Posterior vena cava (tissue), 2 donors: ENCODE measurements at regions not wholly inside any gene's neighbourhood (a gene's known extent, or its start where the extent isn't known, plus 50 kb on each side); places are given as distances from the start of the nearest gene placed in this dataset.

Source experiments
- DNase-seq: peaks from one replicate; pipeline ENCODE4 v3.0.0-alpha.2; 2020; ENCODE audit warnings: low spot score
- intact Hi-C, 2 donors: fragments of 100-400 bp; cut with DNase I; formaldehyde crosslinking; loops; one replicate each; pipeline versions ENCODE4 v1.14.1 to v1.14.2; 2022 to 2023
- donor health status: DM: yes; HTN: yes; CAD: no.
- donor health status: DM: yes; HTN: yes; CAD: no.

DNA sequence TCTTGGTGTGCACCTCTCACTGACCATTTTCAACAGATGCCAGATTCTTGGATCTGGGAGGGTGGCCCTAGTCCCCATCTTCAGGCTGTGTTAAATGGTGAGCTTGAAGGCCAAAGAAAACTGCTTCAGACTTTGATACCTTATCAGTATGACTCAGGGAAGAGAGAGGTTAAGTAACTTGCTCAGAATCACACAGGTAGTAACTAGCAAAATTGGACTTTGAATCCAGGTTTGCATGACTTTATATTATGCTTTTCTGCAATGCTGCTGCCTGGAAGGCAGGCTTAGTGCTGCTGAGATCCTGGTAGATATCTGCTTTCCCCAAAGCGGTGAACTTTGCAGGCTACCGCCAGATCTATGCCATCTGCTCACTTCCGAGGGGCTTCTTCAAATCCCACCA lies 487.3 kb downstream of the INSC start:
- intact Hi-C loops: no loop called here
- DNase-seq: no peak

DNA sequence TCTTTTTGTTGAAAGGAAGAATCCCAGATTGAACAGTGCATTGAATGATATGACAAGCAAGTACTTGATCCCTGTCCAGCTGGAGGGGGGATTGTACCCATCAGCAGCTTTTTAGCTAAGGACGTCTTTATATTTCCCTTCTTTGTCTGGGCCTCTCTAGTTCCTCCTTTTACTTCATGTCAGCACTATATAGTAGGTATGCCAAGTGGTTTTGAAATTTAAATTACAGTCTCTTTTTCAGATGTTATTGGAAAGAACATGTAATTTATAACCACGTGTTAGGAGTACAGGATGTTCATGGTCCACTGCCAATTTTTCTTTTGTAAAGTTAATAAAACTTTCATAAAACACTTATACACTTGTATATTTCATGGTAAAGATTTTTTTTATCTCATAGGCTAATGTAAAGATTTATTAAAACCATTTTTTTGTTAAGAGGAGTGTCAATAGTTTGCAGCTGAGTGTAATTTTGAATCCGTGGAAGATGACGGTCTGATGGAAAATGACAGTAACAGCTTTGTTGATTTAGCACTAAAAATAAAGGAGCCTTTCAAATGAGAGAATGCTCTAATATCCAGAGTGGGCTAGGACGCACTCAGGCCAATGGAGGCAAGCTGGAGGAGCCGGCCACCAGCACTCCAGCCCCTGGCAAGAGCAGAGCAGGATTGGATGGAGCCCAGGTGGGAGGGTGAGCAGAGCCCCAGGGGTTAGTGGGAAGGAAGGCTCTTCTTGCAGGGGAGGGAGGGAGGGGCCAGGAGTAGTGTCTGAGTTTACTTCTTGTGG lies 488.3 kb downstream of the INSC start:
- intact Hi-C loops: no loop called here
- no peak for DNase-seq

DNA sequence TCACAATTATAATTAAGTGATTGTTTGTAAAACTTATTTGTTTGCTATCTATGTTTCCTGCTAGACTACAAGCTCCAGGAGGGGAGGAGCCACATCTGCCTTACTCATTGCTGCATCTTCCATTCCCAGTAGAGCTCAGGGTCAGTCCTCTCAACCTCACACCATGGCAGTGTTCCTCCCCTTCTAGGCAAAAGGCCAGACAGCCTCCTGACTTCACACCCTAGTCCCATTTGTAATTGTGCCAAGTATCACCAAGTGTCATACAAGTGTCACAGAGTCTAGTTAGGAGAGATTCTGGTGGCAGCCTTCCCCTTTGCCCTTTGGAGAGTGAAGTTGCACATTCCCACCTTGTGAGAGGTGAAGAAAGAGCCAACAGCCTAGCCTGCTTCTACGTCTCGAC lies 490.4 kb downstream of the INSC start:
- intact Hi-C loops: no loop called here
- DNase-seq: no peak

DNA sequence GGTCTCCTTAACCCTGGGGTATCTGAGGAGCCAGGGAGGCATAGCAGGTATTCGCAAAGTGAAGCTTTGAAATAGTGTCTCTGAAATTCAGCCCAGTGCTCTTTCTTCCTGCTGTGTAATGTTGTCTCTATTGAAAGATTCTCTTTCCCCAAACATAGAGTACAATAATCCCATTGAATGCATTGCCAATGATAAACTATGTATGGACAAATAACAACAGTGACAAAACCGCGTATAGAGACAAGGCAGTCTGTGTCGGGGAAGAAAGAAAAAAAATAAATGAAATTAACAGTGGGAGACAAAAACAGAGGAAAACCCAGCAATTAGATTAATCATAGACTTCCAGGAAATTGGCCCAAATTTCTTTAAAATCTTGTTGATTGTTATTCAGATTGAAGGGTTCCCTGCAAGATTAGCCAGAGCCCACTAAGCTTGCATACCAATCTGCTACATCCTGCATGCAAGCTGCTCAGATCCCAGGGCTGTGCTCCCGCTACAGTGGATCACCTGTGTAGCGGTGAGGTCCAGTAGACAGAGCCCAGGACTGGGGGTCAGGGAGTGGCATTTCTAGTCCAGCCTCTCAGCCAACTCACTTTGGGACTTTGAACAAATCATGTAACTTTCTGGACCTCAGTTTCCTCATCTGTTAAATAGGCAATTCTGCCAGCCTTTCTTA lies 492.8 kb downstream of the INSC start:
- intact Hi-C loops: no loop called here
- no peak for DNase-seq

DNA sequence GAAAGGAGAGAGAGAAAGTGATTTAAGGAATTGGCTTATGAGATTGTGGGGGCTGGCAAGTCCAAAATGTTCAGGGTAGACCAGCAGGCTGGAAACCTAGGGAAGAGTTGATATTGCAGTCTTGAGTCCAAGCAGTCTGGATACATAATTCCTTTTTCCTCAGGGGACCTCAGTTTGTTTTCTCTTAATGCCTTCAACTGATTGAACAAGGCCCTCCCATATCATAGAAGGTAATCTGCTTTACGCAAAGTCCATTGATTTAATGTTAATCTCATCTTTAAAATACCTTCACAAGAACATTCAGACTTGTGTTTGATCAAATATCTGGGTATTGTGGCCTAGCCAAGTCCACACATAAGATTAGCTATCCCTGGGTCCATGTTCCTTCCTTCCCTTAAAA lies 494.7 kb downstream of the INSC start:
- intact Hi-C loops: no loop called here
- DNase-seq: no peak

DNA sequence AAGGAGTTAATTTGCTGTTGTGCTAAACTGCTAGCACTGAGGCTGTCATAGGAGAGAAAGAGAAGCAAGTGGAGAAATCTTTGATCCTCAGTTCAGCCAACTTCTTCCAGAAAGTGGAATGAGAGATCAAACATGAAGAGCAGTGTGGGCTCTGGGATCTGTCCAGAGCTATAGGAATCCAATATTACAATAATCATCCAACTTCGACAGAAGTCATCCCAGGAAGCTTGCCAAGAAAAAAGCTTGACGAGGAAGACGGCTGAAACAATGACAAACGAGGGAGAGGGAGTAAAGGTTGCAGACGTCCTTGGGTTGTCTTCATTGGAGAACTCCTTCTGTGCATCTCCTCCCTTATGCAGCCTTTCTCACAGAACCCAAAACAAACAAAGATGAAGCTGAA lies 496.2 kb downstream of the INSC start:
- intact Hi-C loops: no loop called here

DNA sequence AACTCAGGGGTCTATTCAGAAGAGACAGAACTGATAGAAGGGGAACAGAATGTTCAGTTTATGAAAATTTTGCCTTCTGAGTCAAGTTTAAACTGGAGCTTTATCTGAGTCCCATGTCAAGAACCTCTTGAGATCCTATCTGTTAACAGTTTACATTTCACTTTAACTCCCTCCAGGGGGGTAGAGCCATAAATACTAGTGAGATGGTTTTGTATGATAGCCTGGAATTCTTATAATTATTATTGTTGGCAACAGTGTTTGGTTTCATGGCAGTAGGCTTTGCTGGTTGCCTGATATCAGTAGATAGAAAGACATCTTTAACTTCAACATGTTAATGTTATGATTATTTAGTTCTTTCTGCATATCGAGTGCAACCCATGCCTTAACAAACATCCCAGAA lies 498.5 kb downstream of the INSC start:
- no peak for DNase-seq
- intact Hi-C loops: no loop called here

More for the DNA sequence above, 496.2 kb downstream of the INSC start:
- no peak for DNase-seq

DNA sequence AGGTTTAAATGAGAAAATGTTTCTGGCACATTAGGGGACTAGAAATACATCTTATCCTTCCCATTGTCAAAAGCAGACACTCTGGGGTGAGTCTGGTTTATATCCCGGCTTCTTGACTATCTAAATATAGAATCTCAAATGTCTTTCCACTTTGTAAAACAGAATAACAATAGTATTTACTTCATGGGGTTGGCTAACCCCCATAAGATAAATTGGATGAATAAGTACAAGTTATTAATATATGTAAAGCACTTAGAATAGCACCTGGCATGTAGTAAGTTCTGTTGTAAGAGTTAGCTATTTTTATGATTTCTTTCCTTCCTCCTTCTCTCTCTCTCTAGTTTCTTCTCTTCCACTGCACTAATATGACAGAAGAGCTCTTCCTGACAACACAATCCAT lies 499.1 kb downstream of the INSC start:
- DNase-seq: no peak
- intact Hi-C loops: no loop called here

DNA sequence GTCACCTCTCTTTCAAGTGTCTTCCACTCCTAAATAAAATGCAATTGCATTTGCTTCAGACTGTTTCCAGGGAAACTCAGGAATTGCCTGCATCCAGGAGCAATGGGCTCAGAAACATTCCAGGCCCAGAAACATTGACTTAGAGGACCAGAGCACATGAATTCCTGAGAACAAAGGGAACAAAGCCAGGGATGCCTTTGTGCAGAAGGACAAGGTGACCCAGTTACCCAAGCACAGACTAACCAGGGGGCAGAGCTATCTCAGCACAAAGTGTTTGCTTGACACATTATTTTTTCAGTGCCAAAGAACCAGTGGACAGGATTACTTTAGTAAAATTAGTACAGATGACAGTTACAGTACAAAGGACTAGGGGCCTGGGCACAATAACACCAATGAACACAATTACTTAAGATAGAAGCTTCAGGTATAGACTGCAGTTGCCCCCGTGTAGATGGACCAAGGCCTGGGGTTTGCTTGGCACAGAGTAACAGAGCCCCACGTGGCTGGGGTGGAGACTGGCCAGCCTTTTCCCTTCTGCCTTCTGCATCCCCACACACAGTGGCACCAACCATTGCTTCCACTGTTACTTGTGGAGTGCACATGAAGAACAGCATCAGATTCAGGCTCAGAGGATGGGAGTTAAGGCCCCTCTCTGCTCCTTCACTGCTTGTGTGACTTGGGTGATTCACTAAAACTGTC lies 500.8 kb downstream of the INSC start:
- intact Hi-C loops: no loop called here
- DNase-seq: no peak

DNA sequence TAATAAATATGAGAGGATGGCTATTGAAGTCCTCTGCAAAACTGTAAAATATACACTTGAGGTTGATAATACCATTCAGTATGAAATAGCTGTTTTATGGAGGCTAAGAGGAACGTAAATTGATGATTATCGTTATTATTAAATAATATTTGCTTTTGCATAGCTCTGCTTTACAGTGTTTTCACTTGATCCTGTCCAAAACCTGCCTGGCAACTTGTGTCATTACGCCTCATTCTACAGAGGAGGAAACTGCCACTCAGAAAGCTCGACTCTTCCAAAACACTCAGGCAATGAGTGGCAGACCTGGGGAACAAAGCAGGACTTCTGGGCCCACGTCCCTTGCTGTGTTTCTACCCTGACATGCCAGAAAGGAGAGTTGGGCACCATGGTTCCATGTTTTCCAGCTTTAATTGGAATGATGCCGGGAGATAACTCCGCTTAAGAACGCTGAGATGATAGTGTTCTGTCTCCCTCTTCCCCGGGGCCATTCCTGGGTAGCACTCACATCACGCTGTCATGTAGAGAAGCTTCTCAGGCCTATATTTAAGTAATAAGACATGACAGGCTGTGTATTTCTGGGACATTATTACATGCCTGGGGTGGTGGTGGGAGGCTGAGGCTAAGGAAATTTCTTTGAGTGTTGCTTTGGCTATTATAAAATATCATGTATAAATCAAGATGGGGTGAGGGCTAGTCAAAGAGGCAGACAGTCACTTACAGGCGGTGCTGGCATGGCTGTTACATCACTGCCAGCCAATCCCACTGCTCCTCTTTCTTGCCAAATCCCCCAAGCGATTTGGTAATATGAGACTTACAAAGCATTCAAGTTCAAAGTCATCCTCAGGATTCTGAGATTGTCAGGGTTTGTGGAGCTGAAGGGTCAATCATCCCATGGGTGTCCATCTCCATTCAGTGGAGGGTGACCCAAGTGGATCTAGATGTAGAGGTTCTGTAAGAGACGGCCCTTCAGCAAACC lies 501.7 kb downstream of the INSC start:
- intact Hi-C loops: no loop called here
- DNase-seq: no peak

DNA sequence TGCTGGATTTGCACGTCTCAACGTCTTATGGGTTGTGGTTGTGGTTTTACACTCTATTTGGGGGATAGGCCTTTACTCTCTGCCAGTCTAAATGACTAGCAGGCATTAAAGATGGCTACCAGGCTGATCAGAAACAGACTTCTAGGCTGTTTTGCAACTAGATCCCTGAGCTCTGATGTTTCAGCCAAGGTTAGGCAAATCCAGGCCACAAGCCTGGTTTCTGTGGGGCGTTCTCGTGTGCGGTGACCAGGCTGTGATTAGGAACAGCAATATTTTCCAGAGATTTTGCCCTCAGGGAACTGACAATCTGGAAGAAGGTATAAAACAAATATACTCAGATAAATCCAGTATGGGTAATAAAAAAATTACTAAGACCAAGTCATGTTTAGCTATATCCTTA lies 502.4 kb downstream of the INSC start:
- intact Hi-C loops: no loop called here
- DNase-seq: no peak

DNA sequence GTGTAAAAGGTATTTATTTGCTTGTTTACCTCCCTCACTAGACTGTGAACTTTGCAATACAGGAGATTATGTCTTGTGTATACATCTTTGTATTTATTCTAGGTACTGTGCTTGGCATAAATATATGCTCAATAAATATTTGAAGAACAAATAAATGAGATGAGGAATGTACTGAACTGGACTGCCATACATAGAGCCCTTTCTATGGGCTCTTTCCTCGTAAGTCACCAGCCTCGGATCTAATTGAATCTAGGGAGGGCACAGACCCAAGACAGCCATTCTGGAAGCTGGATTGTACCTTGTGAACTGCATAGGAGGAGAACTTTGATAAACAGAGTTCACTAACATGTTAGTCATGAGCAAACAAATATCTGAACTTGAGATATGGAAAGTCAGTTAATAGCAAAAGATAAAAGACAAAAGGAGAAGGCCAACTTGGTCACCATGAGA lies 503.9 kb downstream of the INSC start:
- intact Hi-C loops: no loop called here
- no peak for DNase-seq

DNA sequence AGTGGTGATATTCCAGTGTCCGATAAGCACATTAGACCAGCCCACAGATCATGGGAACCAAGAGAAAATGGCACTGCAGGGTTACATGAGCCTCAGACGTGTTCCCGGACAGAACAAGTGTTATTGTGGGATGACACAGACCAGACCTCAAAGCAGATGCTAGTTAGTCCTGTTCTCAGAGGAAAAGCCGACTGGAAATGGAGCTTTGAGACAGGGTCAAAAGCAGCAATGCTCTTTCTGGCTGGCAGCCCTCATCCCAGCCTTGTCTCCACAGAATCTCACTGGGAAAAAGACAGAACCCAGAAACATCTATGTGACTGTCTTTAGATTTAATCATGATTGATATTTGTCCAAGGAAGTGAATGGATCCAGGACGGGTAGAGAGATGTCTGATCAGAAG lies 506.8 kb downstream of the INSC start:
- intact Hi-C loops: no loop called here
- no peak for DNase-seq

DNA sequence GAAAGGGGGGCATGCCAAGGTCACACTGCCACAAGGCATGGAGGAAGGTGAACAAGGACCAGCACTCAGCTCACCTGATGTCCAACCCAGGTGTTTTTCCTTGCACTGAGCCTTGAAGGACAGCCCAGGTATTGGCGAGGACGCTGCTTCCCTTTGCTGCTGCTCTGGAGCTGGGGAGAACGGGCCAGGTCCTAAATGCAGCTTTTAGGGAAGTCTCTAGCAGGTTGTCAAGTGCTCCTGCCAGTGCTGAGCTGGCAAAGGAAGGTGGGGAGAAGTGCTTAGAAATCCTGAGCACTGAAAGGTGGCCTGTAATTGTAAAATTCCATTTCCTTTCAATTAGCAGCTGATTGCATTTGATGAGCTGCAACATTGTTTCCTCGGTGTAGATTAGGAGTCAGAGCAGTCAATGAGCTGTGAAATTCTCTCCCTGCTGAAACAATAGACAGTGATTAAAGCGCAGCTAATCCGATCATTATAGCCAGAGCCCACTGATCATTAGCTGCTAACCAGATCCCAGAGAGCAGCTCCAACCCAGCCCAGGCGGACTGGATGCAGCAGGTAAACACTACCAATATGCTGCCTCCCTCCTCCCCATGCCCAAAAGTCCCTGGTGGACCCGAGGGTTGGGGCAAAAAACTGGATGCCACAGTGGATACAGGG lies 507.6 kb downstream of the INSC start:
- DNase-seq: no peak
- intact Hi-C loops: no loop called here

DNA sequence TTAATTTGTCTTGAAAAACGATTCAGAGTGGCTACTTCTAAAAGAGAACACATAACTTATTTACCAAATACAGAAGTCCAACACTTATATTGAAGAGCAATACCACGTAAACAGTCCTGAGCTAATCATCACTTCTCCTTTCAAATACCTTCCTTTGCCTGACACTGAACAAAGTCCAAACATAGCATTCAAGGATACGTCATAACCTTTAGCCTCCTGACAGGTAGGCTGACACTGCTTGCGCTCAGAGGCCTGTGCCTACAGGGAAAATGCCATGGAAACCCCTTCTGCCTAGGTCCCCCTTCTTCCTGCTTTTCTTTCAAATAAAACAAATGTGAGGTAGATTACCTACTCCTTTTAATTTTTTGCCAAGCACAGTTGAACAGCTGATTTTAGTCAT lies 510.0 kb downstream of the INSC start:
- intact Hi-C loops: no loop called here

DNA sequence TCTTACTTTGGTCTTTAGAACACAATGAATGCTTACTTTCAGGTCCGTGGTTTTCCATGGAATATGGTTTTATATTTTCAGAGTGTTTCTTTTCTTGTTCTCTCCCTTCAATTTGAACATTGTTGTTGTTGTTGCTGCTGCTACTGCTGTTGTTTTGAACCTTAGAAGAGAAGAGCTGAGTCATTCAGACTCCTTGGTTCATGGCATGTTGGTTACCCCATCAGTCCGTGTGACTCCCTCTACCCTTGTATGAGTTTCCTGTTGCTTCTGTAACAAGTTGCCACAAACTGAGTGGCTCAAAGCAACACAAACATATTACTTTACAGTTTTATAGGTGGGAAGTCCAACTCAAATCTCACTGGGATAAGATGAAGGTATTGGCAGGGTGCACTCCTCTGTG lies 511.0 kb downstream of the INSC start:
- intact Hi-C loops: no loop called here
- DNase-seq: no peak

More for the DNA sequence above, 510.0 kb downstream of the INSC start:
- no peak for DNase-seq

DNA sequence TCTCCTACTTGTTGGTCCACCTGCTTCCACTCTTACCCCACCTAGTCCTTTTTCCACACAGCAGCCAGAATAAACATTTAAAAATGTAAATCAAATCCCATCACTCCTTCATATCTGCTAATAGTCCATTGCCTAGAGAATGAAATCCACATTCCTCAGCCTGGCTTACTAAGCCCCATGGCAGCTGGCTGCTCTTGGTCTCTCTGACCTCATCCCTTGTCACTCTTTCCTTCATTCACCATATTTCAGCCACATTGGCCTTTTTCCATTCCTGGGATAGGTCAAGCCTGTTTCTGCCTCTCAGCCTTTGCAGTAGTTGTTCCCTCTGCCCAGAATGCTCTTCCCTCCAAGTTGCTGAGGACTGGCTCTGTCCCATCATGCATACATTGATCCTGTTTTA lies 512.8 kb downstream of the INSC start:
- intact Hi-C loops: no loop called here

DNA sequence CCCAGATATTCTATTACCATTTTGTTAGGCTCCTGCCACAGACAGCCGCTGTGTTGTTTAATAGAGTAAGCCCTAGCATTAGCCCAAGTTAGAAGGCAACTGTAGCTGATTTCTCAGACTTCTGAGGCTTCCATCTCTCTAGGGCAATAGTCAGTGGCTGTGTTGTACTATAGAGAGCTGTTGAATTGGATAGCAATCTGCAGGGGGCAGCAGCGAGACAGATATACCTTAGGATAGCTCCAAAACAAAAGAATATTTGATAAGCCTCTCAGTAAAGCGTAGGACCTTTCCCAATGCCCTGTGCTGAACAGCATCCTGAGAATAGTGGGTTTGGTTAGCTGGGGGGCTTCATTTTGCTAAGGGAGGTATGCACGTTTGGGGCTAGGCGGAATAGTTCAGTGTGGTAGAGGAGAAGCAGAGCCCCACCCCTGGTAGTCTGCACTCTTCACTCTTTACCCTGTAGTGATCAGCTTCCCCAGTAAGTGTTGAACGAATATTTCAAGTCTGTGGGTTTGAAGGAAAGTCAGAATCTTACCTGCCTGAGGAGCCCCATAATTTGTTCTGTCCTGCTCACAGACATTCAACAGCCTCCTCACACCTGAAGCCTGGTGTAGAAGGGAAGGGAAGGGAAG lies 515.1 kb downstream of the INSC start:
- intact Hi-C loops: no loop called here
- no peak for DNase-seq

More for the DNA sequence above, 512.8 kb downstream of the INSC start:
- DNase-seq: no peak
